GM18508 (cell line): ENCODE measurements at regions not wholly inside any gene's neighbourhood (a gene's known extent, or its start where the extent isn't known, plus 50 kb on each side); places are given as distances from the start of the nearest gene placed in this dataset.

Experiments used
- ATAC-seq: cut with Tn5 transposase; IDR thresholded peaks from one replicate; pipeline ENCODE4 v1.9.1; 2021; ENCODE audit warnings: moderate number of reproducible peaks; ENCODE audit not compliant: insufficient read depth, unreplicated experiment

DNA sequence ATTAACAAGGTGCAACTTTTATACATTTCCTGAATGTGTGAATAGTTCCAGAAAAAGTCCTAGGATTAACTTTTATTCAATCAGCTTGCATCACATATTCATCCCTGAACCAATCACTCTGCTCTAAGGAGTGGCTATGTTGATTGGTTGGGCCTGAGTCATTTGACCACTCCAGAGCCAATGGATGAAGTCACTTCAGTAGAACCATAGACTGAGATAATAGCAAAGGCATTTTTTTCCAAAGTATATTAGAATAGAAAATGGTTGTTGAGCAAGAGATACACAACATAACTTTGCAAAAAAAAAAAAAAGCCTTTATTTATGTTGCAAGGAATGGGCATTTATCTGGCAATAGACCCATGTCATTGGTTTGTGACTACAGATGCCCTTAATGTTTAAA, 55.5 kb upstream of the AGTR1 start:
- no peak for ATAC-seq

DNA sequence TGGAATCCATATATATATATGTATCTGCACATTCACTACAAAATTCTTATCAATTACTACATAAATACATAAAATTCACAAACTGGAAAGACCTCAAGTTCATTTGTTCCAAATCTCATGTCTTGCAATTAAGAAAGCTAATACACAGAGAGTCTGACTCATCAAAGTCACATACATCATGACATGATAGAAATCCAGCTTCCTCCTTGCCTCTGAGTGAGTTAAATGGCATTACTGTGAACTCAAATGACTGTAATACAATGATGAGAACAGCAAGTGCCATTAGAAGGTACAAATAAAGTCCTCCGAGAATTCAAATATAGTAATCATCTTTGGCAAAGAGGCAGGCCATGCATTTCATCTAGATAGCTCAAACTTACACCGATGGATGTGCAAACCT, 55.1 kb upstream of the AGTR1 start:
- no peak for ATAC-seq

DNA sequence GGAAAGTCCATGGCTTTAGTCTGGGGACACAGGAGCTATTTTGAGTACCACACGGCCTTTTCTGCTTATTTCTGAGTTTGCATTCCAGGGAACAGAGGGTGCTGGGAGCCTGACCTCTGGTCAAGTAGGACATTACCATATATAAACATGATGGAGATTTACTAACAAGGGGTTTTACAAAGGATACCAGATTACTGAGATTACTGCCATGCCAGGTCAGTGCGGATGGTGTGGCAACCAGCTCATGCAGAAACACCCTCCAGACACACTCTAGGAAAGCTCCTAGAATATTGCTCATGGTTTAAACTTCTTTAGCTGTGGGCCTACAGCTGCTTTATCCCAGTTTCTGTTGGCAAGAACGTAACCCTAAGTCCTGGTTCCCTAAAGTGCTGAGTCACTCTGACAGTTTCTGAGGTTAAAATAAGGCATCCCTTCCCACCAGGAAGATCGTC, 54.3 kb upstream of the AGTR1 start:
- no peak for ATAC-seq

DNA sequence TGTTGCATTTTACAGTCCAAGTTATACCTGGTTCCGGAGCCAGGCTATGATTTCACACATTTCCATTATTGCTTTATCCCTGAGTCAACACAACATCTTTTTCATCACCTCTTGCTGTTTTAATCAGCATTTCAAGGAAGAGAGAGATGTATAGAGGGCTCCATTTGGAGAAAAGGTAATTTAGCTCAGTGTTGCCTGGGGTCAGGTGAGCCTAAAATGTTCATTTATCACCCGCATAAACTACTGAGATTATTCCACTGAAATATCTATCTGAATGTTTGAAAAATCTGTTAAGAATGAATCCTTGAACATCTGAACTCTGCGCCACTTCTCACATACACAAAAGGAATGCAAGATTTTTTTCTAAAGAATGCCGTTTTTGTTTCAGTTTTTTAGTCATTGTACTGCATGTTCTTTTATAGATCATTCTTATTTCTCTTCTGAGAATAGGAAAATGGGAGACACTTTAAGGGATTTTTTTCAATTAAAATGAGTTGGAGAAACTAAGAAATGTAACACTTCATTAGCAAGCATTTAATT, 51.5 kb upstream of the AGTR1 start:
- ATAC-seq: no peak
